H1 (cell line): ENCODE measurements at regions not wholly inside any gene's neighbourhood (a gene's known extent, or its start where the extent isn't known, plus 50 kb on each side); places are given as distances from the start of the nearest gene placed in this dataset.

Source experiments
- CTCF ChIA-PET: fragments of 300-600 bp; sonication (Branson Sonifier 250); formaldehyde crosslinking; loops from one replicate; lab custom pipeline; 2021; ENCODE audit not compliant: partially characterized antibody; lab: Charles Lee
- POLR2A ChIA-PET: fragments of 300-600 bp; sonication (Branson Sonifier 250); formaldehyde crosslinking; loops from one replicate; lab custom pipeline; 2021; ENCODE audit warnings: inconsistent platforms; ENCODE audit not compliant: partially characterized antibody; lab: Charles Lee
- DNase-seq, 2 experiments: peaks; one replicate each; pipeline versions ENCODE4 v3.0.0 to v3.0.0-alpha.2; 2010 to 2022; ENCODE audit warnings: low spot score in 2 of 2, low read depth in 1 of 2, mixed read lengths in 1 of 2
- FAIRE-seq: peaks from 2 replicates; lab custom pipeline; 2011; peaks lifted over from hg19 to GRCh38; lab: Jason Lieb, UNC
- H2AFZ ChIP-seq: 2 replicates; pipeline ENCODE4 v1.8.1; 2012; ENCODE audit warnings: low read length, inconsistent platforms
- H2AK5ac ChIP-seq: 2 replicates; pipeline ENCODE4 v1.6.1; 2013; ENCODE audit warnings: low read depth, low read length
- H2BK120ac ChIP-seq: replicated peaks from 2 replicates; pipeline ENCODE3; 2013; ENCODE audit warnings: low read depth, low read length, inconsistent platforms
- H2BK12ac ChIP-seq: 2 replicates; pipeline ENCODE4 v1.6.1; 2013; ENCODE audit warnings: low read depth, low read length
- H2BK15ac ChIP-seq: 2 replicates; pipeline ENCODE4 v1.6.1; 2013; ENCODE audit warnings: low read length
- H2BK20ac ChIP-seq: 2 replicates; pipeline ENCODE4 v1.6.1; 2013; ENCODE audit warnings: low read length
- H2BK5ac ChIP-seq: 2 replicates; pipeline ENCODE4 v1.6.1; 2013; ENCODE audit warnings: low read depth, low read length
- H3K14ac ChIP-seq: 2 replicates; pipeline ENCODE4 v1.6.1; 2013; ENCODE audit warnings: inconsistent platforms; ENCODE audit not compliant: insufficient read length
- H3K18ac ChIP-seq: 2 replicates; pipeline ENCODE4 v1.6.1; 2013; ENCODE audit warnings: low read length; ENCODE audit errors: extremely low read depth
- H3K23ac ChIP-seq: 2 replicates; pipeline ENCODE4 v1.6.1; 2013; ENCODE audit warnings: inconsistent platforms; ENCODE audit not compliant: insufficient read length
- H3K23me2 ChIP-seq: 2 replicates; pipeline ENCODE4 v1.6.1; 2013; ENCODE audit warnings: low read depth, low read length
- H3K27ac ChIP-seq: 2 replicates; pipeline ENCODE4 v1.6.1; 2011; ENCODE audit warnings: low read depth, low read length, inconsistent platforms
- H3K27me3 ChIP-seq, 4 experiments: replicated peaks in 1 of 4; 1 replicate in 1 of 4; 2 replicates in 3 of 4; pipeline versions ENCODE4 v1.6.1 to v1.8.1; 2011 to 2013; ENCODE audit warnings: low read length in 3 of 4, mild to moderate bottlenecking in 3 of 4, inconsistent platforms in 2 of 4, mixed read lengths in 2 of 4, moderate library complexity in 1 of 4; ENCODE audit not compliant: control insufficient read depth in 3 of 4, insufficient read depth in 3 of 4; ENCODE audit errors: extremely low read depth in 1 of 4
- H3K36me3 ChIP-seq, 4 experiments: 2 replicates each; pipeline versions ENCODE4 v1.6.1 to v1.8.1; 2011 to 2013; ENCODE audit warnings: mild to moderate bottlenecking in 4 of 4, low read length in 3 of 4, moderate library complexity in 2 of 4, control low read depth in 1 of 4, inconsistent platforms in 1 of 4; ENCODE audit not compliant: insufficient read depth in 4 of 4, control insufficient read depth in 2 of 4
- H3K4ac ChIP-seq: replicated peaks from 2 replicates; pipeline ENCODE3; 2013; ENCODE audit warnings: low read length, low read depth, mixed read lengths, inconsistent platforms; ENCODE audit not compliant: insufficient read length
- H3K4me1 ChIP-seq, 4 experiments: replicated peaks in 1 of 4; 1 replicate in 1 of 4; 2 replicates in 3 of 4; pipeline versions ENCODE4 v1.6.1 to v1.8.1; 2011 to 2013; ENCODE audit warnings: low read length in 3 of 4, inconsistent platforms in 2 of 4, mixed read lengths in 1 of 4; ENCODE audit not compliant: insufficient read depth in 4 of 4, control insufficient read depth in 3 of 4
- H3K4me2 ChIP-seq, 2 experiments: 2 replicates each; pipeline versions ENCODE4 v1.6.1 to v1.8.1; 2011 to 2013; ENCODE audit warnings: low read depth in 2 of 2, low read length in 2 of 2, control low read depth in 1 of 2, inconsistent platforms in 1 of 2, mild to moderate bottlenecking in 1 of 2; ENCODE audit not compliant: insufficient read depth in 1 of 2
- H3K4me3 ChIP-seq, 4 experiments: fragments of 200-600, 300-600 bp in 1 of 4; sonication (generic), shearing (Covaris generic), sonication (Bioruptor Twin) in 1 of 4; 2 replicates each; pipeline versions ENCODE4 v1.5.1 to v1.8.1; 2011 to 2016; ENCODE audit warnings: low read length in 4 of 4, low read depth in 3 of 4, control low read depth in 2 of 4, inconsistent platforms in 2 of 4, mild to moderate bottlenecking in 2 of 4, mixed read lengths in 1 of 4, moderate library complexity in 1 of 4; ENCODE audit not compliant: insufficient read depth in 2 of 4; ENCODE audit errors: extremely low read depth in 1 of 4
- H3K56ac ChIP-seq: replicated peaks from 2 replicates; pipeline ENCODE3; 2013; ENCODE audit warnings: low read depth, mild to moderate bottlenecking, mixed read lengths, low read length, inconsistent platforms; ENCODE audit not compliant: insufficient read length
- H3K79me1 ChIP-seq: 2 replicates; pipeline ENCODE4 v1.6.1; 2013; ENCODE audit warnings: low read depth, low read length, control low read depth
- H3K79me2 ChIP-seq, 2 experiments: 2 replicates each; pipeline versions ENCODE4 v1.6.1 to v1.8.1; 2012 to 2013; ENCODE audit warnings: low read length in 2 of 2, mild to moderate bottlenecking in 2 of 2, inconsistent platforms in 1 of 2; ENCODE audit not compliant: insufficient read depth in 2 of 2, control insufficient read depth in 1 of 2
- H3K9ac ChIP-seq, 4 experiments: replicated peaks in 1 of 4; 1 replicate in 1 of 4; 2 replicates in 3 of 4; pipeline versions ENCODE4 v1.6.1 to v1.8.1; 2011 to 2013; ENCODE audit warnings: low read depth in 3 of 4, low read length in 3 of 4, control low read depth in 2 of 4, mild to moderate bottlenecking in 2 of 4, moderate library complexity in 2 of 4, inconsistent platforms in 1 of 4; ENCODE audit errors: extremely low read depth in 1 of 4
- H3K9me3 ChIP-seq, 2 experiments: 2 replicates each; pipeline versions ENCODE4 v1.6.1 to v1.8.1; 2012 to 2013; ENCODE audit warnings: mild to moderate bottlenecking in 2 of 2, moderate library complexity in 2 of 2, control low read depth in 1 of 2, inconsistent platforms in 1 of 2, low read depth in 1 of 2, low read length in 1 of 2, mixed read lengths in 1 of 2; ENCODE audit not compliant: insufficient read depth in 2 of 2
- H4K20me1 ChIP-seq, 2 experiments: replicated peaks in 1 of 2; 2 replicates each; pipeline versions ENCODE3 to v1.8.1; 2011 to 2013; ENCODE audit warnings: inconsistent platforms in 2 of 2, low read length in 2 of 2, mild to moderate bottlenecking in 1 of 2; ENCODE audit not compliant: insufficient read depth in 2 of 2, control insufficient read depth in 1 of 2
- H4K5ac ChIP-seq: 2 replicates; pipeline ENCODE4 v1.6.1; 2013; ENCODE audit warnings: low read length, low read depth, mixed read lengths, inconsistent platforms; ENCODE audit not compliant: insufficient read length
- H4K8ac ChIP-seq: 2 replicates; pipeline ENCODE4 v1.8.0; 2013; ENCODE audit warnings: mild to moderate bottlenecking, moderate library complexity, low read length, inconsistent platforms; ENCODE audit not compliant: insufficient read depth; ENCODE audit errors: extremely low read depth
- H4K91ac ChIP-seq: replicated peaks from 2 replicates; pipeline ENCODE3; 2013; ENCODE audit warnings: low read length, mixed read lengths, inconsistent platforms; ENCODE audit not compliant: insufficient read length
- CBX8 ChIP-seq: fragments of 300-800, 300-1000 bp; sonication (generic); IDR thresholded peaks from 2 replicates; pipeline ENCODE4 v1.7.1; 2016; ENCODE audit warnings: low read depth, low read length, borderline replicate concordance
- CHD1 ChIP-seq: IDR thresholded peaks from 2 replicates; pipeline ENCODE4 v1.6.1; 2012; ENCODE audit warnings: low read depth, low read length, improper control_type of control experiment
- CHD2 ChIP-seq: IDR thresholded peaks from 2 replicates; pipeline ENCODE4 v1.6.1; 2012; ENCODE audit warnings: low read length, improper control_type of control experiment
- CREB1 ChIP-seq: IDR thresholded peaks from 2 replicates; pipeline ENCODE4 v1.6.1; 2012; ENCODE audit warnings: inconsistent platforms
- EGR1 ChIP-seq: IDR thresholded peaks from 2 replicates; pipeline ENCODE4 v1.6.1; 2011; ENCODE audit warnings: low read depth, low read length, borderline replicate concordance
- FOSL1 ChIP-seq: IDR thresholded peaks from 2 replicates; pipeline ENCODE4 v1.6.1; 2011; ENCODE audit warnings: mild to moderate bottlenecking, low read depth, low read length, moderate library complexity; ENCODE audit not compliant: insufficient read depth
- GTF2F1 ChIP-seq: IDR thresholded peaks from 2 replicates; pipeline ENCODE4 v1.6.1; 2012; ENCODE audit warnings: low read depth, low read length, improper control_type of control experiment, borderline replicate concordance
- KDM5A ChIP-seq: fragments of 200-600 bp; IDR thresholded peaks from 2 replicates; pipeline ENCODE4 v1.7.1; 2012; ENCODE audit warnings: mild to moderate bottlenecking, low read length, inconsistent platforms, mixed read lengths
- POLR2A ChIP-seq, 2 experiments: IDR thresholded peaks; 1 replicate in 1 of 2; 2 replicates in 1 of 2; pipeline ENCODE4 v1.6.1; 2011; ENCODE audit warnings: low read depth in 2 of 2, low read length in 2 of 2, mild to moderate bottlenecking in 2 of 2; ENCODE audit errors: control extremely low read depth in 1 of 2
- POU5F1 ChIP-seq: IDR thresholded peaks from 2 replicates; pipeline ENCODE4 v1.6.1; 2011; ENCODE audit warnings: low read depth, mild to moderate bottlenecking, low read length, moderate library complexity
- RFX5 ChIP-seq: IDR thresholded peaks from 2 replicates; pipeline ENCODE4 v1.6.1; 2011; ENCODE audit warnings: low read depth, low read length, improper control_type of control experiment, borderline replicate concordance
- RXRA ChIP-seq: IDR thresholded peaks from 2 replicates; pipeline ENCODE4 v1.6.1; 2011; ENCODE audit warnings: low read depth, mild to moderate bottlenecking, low read length, moderate library complexity; ENCODE audit not compliant: insufficient read depth
- SUZ12 ChIP-seq: fragments of 200-600 bp; sonication (generic); IDR thresholded peaks from 2 replicates; pipeline ENCODE4 v1.6.1; 2012; ENCODE audit warnings: mild to moderate bottlenecking, inconsistent platforms, low read length, moderate library complexity, mixed read lengths
- TAF7 ChIP-seq: optimal IDR thresholded peaks from 2 replicates; pipeline ENCODE3; 2011; ENCODE audit warnings: low read depth, mild to moderate bottlenecking, inconsistent platforms, low read length, moderate library complexity, borderline replicate concordance
- WGBS, 2 experiments: shearing (Covaris generic) in 1 of 2; methylation state at CpG; one replicate each; pipeline versions ENCODE4 v1.1.6 to v1.1.7; 2013 to 2015; ENCODE audit warnings: low lambda C conversion rate in 2 of 2, mixed read lengths in 2 of 2, inconsistent platforms in 1 of 2, low coverage in 1 of 2, missing lambda C conversion rate in 1 of 2; ENCODE audit not compliant: insufficient replicate concordance in 2 of 2, insufficient coverage in 1 of 2, insufficient read length in 1 of 2; ENCODE audit errors: extremely low coverage in 1 of 2, missing lambda C conversion rate in 1 of 2; 5-methylcytosine and 5-hydroxymethylcytosine counted together

- Histone ChIP-seq H4K91ac (no peak overlapping the region), H3K79me2 (no peaks in the 10 kb centered on the region), H3K79me1 (no peaks in the 10 kb centered on the region), H3K27me3 (no peaks in the 10 kb centered on the region), H3K36me3 (no peaks in the 10 kb centered on the region), H3K4me2 (no peak overlapping the region), H2BK5ac (no peak overlapping the region), H3K4me1 (no peaks in the 10 kb centered on the region), H2BK120ac (no peak overlapping the region), H3K23ac (no peak overlapping the region), H3K27ac (no peak overlapping the region), H2AFZ (no peak overlapping the region), H3K9me3 (peaks cover 0 to 2% of the 10 kb centered on the region in 2 experiments; a peak in 2 of 4 replicates), H2BK20ac (no peak overlapping the region), H3K14ac (no peak overlapping the region), H3K4ac (no peak overlapping the region), H3K23me2 (peaks cover 4% of the 10 kb centered on the region; the same call in 1 of the 2 replicates), H2BK15ac (no peak overlapping the region), H2AK5ac (no peak overlapping the region), H3K4me3 (no peak overlapping the region), H4K8ac (no peak overlapping the region; the same call in 1 of the 2 replicates), H4K5ac (no peak overlapping the region), H3K9ac (no peak overlapping the region), H4K20me1 (no peaks in the 10 kb centered on the region), H3K56ac (no peak overlapping the region), H2BK12ac (no peak overlapping the region), H3K18ac (no peak overlapping the region)
- FAIRE-seq (no peak), DNase-seq (no peak)
- WGBS, 2 experiments: 97% methylated on average over 10 of the region's 10 CpGs; no CpG with 5 or more reads in 1 of the 2 experiments
- ChIA-PET POLR2A (no interaction called here), CTCF (no interaction called here)
- TF ChIP-seq CBX8 (no peak), POU5F1 (no peak), CREB1 (no peak), CHD2 (no peak), RFX5 (no peak), GTF2F1 (no peak), CHD1 (no peak), POLR2A (IDR thresholded peaks at IDR 0.05; ENCODE audit: control extremely low read depth in 1 of 2, low read depth in 2 of 2, low read length in 2 of 2) (no peak), RXRA (no peak), FOSL1 (no peak), EGR1 (no peak), SUZ12 (no peak), KDM5A (no peak), TAF7 (no peak)
These were observed 85.2 kb upstream of the FAM20A start for GRCh38 chr17:68686108-68686988.
